HL-60 (cell line): ENCODE measurements at regions not wholly inside any gene's neighbourhood (a gene's known extent, or its start where the extent isn't known, plus 50 kb on each side); places are given as distances from the start of the nearest gene placed in this dataset.
"Not testable (repeated sequence)": the region's sequence is repeated elsewhere in the genome, so short reads cannot be mapped to it uniquely, and the experiment has no call there.

Experiments used
- CTCF ChIP-seq: IDR thresholded peaks from one replicate; pipeline ENCODE4 v1.5.1; 2011; ENCODE audit warnings: low read length, control low read depth, inconsistent platforms; ENCODE audit not compliant: insufficient read depth
- GABPA ChIP-seq: IDR thresholded peaks from 2 replicates; pipeline ENCODE4 v1.6.1; 2012; ENCODE audit warnings: low read depth
- REST ChIP-seq: IDR thresholded peaks from 2 replicates; pipeline ENCODE4 v1.6.1; 2012; ENCODE audit warnings: low read depth; ENCODE audit not compliant: insufficient replicate concordance

GRCh38 chr2:89766141-89766990 is 1074.9 kb downstream of the RPIA start:
- not testable (repeated sequence) for TF ChIP-seq CTCF, GABPA, REST
